Esophagus muscularis mucosa (tissue), 4 donors: ENCODE measurements at regions not wholly inside any gene's neighbourhood (a gene's known extent, or its start where the extent isn't known, plus 50 kb on each side); places are given as distances from the start of the nearest gene placed in this dataset.

Source experiments
- DNase-seq: peaks from one replicate; pipeline ENCODE4 v3.0.0-alpha.2; 2017; ENCODE audit errors: extremely low spot score
- H3K27ac ChIP-seq, 4 donors: fragments of 200-600 bp; sonication (generic); replicated peaks in 1 of 4; 1 replicate in 3 of 4; 2 replicates in 1 of 4; pipeline ENCODE4 v1.5.1; 2016 to 2019; ENCODE audit warnings: mild to moderate bottlenecking in 1 of 4
- H3K27me3 ChIP-seq, 4 donors: fragments of 200-600 bp; sonication (generic); one replicate each; pipeline versions ENCODE4 v1.5.1 to v1.6.0; 2016 to 2019
- H3K36me3 ChIP-seq, 4 donors: fragments of 200-600 bp; sonication (generic); one replicate each; pipeline ENCODE4 v1.5.1; 2016 to 2019
- H3K4me1 ChIP-seq, 4 donors: fragments of 200-600 bp; sonication (generic); one replicate each; pipeline ENCODE4 v1.5.1; 2016 to 2019
- H3K4me3 ChIP-seq, 4 donors: fragments of 200-600 bp; sonication (generic); 1 replicate in 2 of 4; 2 replicates in 2 of 4; pipeline ENCODE4 v1.5.1; 2016 to 2019; ENCODE audit warnings: mild to moderate bottlenecking in 4 of 4, moderate library complexity in 1 of 4
- H3K9me3 ChIP-seq, 4 donors: fragments of 200-600 bp; sonication (generic); 1 replicate in 3 of 4; 2 replicates in 1 of 4; pipeline ENCODE4 v1.5.1; 2016 to 2019
- EP300 ChIP-seq: sonication (generic); formaldehyde crosslinking; IDR thresholded peaks from one replicate; pipeline ENCODE4 v1.6.1; 2017; ENCODE audit warnings: antibody characterized with exemption
- POLR2A ChIP-seq: fragments of 450-650 bp; IDR thresholded peaks from one replicate; pipeline ENCODE4 v1.6.1; 2017; ENCODE audit warnings: antibody characterized with exemption, moderate library complexity, mild to moderate bottlenecking, low read depth
- POLR2AphosphoS5 ChIP-seq, 2 donors: sonication (generic); formaldehyde crosslinking; IDR thresholded peaks; one replicate each; pipeline ENCODE4 v1.6.1; 2017; ENCODE audit warnings: antibody characterized with exemption in 2 of 2
- WGBS: methylation state at CpG from one replicate; pipeline ENCODE4 v1.1.5; 2018; 5-methylcytosine and 5-hydroxymethylcytosine counted together
- intact Hi-C: fragments of 100-400 bp; cut with DNase I; formaldehyde crosslinking; loops from one replicate; pipeline ENCODE4 v1.15.1; 2023
- TF ChIP-seq, protein P1 (sequence below), 3 experiments: fragments of 200-600 bp in 2 of 3; fragments of 450-650 bp in 1 of 3; sonication (generic) in 2 of 3; IDR thresholded peaks; one replicate each; pipeline ENCODE4 v1.5.1; 2017 to 2019; ENCODE audit warnings: antibody characterized with exemption in 3 of 3, mild to moderate bottlenecking in 2 of 3, moderate library complexity in 1 of 3

DNA sequence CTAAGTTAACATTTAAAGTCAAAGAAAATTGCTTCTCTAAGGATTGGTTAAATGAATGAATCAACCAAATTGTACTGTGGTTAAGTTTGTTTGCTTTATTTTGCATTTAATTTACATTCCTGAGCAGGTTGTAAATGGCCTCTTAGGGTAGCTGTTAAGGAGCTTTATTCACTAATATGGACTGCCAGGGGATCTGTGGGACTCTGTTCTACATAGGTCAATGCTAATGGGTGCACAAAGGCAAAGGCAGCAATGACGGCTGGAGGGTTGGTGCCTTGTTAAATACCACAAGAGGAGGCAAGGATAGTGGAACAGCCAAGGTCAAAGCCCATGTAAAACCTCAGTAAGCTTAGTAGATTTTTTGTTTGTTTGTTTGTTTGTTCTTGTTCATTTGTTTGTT lies 89.3 kb upstream of the P2RY1 start:
- H3K4me3 ChIP-seq = no peak overlapping the region
- H3K36me3 ChIP-seq = no peaks in the 10 kb centered on the region
- H3K4me1 ChIP-seq = no peaks in the 10 kb centered on the region
- H3K9me3 ChIP-seq = peaks cover 0 to 11% (median 5%) of the 10 kb centered on the region in 4 donors
- H3K27me3 ChIP-seq = no peaks in the 10 kb centered on the region
- H3K27ac ChIP-seq = no peak overlapping the region
- 84% methylated on average over 1 of the region's 1 CpG for WGBS
- TF ChIP-seq POLR2A (no peak), EP300 (no peak), POLR2AphosphoS5 (IDR thresholded peaks at IDR 0.05) (no peak)
- TF ChIP-seq, protein P1, sequence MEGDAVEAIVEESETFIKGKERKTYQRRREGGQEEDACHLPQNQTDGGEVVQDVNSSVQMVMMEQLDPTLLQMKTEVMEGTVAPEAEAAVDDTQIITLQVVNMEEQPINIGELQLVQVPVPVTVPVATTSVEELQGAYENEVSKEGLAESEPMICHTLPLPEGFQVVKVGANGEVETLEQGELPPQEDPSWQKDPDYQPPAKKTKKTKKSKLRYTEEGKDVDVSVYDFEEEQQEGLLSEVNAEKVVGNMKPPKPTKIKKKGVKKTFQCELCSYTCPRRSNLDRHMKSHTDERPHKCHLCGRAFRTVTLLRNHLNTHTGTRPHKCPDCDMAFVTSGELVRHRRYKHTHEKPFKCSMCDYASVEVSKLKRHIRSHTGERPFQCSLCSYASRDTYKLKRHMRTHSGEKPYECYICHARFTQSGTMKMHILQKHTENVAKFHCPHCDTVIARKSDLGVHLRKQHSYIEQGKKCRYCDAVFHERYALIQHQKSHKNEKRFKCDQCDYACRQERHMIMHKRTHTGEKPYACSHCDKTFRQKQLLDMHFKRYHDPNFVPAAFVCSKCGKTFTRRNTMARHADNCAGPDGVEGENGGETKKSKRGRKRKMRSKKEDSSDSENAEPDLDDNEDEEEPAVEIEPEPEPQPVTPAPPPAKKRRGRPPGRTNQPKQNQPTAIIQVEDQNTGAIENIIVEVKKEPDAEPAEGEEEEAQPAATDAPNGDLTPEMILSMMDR (IDR thresholded peaks at IDR 0.05) = no peak
- intact Hi-C loops = no loop called here
- DNase-seq = no peak

DNA sequence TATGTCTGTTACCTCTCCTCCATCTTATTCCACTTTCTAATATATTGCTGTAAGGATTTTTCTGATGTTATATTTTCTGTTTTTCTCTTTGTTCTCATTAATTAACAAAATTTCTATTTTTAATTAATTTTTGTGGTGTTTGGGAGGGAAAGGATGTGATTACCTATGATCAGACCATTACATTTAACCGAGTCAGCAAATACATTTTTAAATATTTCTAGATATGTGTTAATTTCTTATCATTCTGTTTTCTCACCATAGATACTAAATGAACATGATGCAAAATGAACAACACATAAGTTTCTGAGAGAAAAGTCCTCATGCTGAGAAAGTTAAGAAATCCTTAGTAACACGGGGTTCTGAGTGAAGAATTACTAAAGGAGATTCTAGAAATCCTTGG lies 80.6 kb upstream of the P2RY1 start:
- no peak overlapping the region for H3K27ac ChIP-seq

DNA sequence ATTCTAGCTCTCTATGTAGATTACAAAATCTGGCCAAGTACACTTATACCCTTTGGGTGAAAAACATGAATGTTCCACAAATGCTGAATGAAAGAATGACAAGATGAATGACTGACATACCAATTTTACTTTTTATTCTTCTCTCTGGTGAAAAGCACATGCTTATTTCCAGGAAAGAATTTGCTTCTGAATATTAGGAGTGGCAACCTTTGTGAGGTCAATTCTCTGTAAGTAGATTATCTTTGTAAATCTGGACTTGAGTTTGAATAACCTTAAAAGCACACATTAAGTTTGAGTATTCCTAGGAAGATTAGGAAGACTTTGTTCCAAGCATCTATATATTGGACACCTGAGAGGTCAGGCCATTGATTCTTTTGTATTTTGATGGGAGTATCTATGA lies 78.1 kb upstream of the P2RY1 start:
- Histone ChIP-seq H3K9me3 (no peaks in the 10 kb centered on the region), H3K27ac (no peak overlapping the region), H3K27me3 (no peaks in the 10 kb centered on the region), H3K36me3 (no peaks in the 10 kb centered on the region), H3K4me3 (no peak overlapping the region), H3K4me1 (no peaks in the 10 kb centered on the region)
- intact Hi-C loops = no loop called here
- DNase-seq = no peak
- TF ChIP-seq EP300 = no peak
- TF ChIP-seq POLR2AphosphoS5 (IDR thresholded peaks at IDR 0.05) = no peak
- TF ChIP-seq, protein P1 (IDR thresholded peaks at IDR 0.05) = no peak
- no peak for TF ChIP-seq POLR2A

More for the DNA sequence above, 80.6 kb upstream of the P2RY1 start:
- intact Hi-C loops = no loop called here
- DNase-seq = no peak
- Histone ChIP-seq H3K27me3 (no peaks in the 10 kb centered on the region), H3K4me1 (no peaks in the 10 kb centered on the region), H3K36me3 (no peaks in the 10 kb centered on the region), H3K9me3 (peaks cover 0 to 11% (median 5%) of the 10 kb centered on the region in 4 donors), H3K4me3 (no peak overlapping the region)
- 92% methylated on average over 2 of the region's 2 CpGs for WGBS
- TF ChIP-seq POLR2A = no peak
- no peak for TF ChIP-seq EP300
- TF ChIP-seq, protein P1 (IDR thresholded peaks at IDR 0.05) = no peak

DNA sequence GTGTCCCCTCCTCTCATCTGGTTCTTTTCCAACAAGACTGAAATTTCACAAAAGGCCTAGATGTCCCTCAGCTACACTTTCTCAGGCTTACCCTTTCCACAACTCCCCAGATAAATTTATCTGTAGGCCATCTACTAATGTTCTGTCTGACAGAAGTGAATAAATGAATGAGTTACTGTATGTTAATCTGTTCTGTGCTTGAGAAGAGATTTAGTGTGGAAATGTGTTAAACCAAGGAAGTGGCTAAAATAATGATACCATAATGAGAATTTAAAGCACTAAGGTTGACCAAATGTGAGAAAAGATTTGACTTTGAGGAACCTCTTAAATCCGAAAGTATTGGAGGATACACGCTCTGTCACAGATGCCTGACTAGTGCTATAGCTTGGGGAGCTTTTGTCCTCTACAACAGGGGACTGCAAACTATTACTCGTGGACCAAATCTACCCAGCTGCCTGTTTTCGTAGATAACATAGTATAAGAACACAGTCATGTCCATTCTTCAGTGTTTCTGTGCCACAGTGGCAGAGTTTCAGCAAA lies 74.8 kb upstream of the P2RY1 start:
- Histone ChIP-seq H3K4me1 (no peaks in the 10 kb centered on the region), H3K36me3 (no peaks in the 10 kb centered on the region), H3K9me3 (peaks cover 0 to under 1% (median 0%) of the 10 kb centered on the region in 4 donors), H3K27ac (no peak overlapping the region), H3K27me3 (no peaks in the 10 kb centered on the region), H3K4me3 (no peak overlapping the region)
- WGBS = 92% methylated on average over 4 of the region's 4 CpGs
- DNase-seq = no peak
- intact Hi-C loops = no loop called here
- TF ChIP-seq, protein P1 (IDR thresholded peaks at IDR 0.05) = no peak
- TF ChIP-seq POLR2A (no peak), POLR2AphosphoS5 (IDR thresholded peaks at IDR 0.05) (no peak), EP300 (no peak)

DNA sequence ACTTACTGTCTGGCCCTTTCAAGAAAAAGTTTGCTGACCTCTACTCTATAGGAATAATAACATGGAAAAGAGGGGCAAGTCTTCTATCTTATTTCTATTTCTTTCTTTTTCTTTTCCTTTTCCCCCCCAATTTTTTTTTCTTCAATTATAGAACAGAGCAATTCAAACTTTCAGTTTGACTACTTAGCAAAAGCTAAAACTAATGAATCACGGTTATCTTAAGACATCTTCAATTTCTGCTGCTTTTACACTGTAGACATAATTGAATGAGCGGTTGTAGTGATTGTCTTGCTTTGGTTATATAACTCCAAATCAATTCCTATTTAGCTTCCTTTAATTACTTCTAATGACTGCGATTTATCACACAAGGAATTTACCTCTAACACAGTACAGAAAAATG lies 74.3 kb upstream of the P2RY1 start:
- no peak overlapping the region for H3K4me3 ChIP-seq
- no peaks in the 10 kb centered on the region for H3K4me1 ChIP-seq
- intact Hi-C loops = no loop called here
- no peaks in the 10 kb centered on the region for H3K27me3 ChIP-seq
- no peak for DNase-seq
- TF ChIP-seq POLR2A = no peak
- H3K27ac ChIP-seq = no peak overlapping the region
- H3K36me3 ChIP-seq = no peaks in the 10 kb centered on the region
- 91% methylated on average over 3 of the region's 3 CpGs for WGBS
- peaks cover 0 to 5% (median 0%) of the 10 kb centered on the region in 4 donors for H3K9me3 ChIP-seq
